ENCODE measurements at regions not wholly inside any gene's neighbourhood (a gene's known extent, or its start where the extent isn't known, plus 50 kb on each side); places are given as distances from the start of the nearest gene placed in this dataset.

DNA sequence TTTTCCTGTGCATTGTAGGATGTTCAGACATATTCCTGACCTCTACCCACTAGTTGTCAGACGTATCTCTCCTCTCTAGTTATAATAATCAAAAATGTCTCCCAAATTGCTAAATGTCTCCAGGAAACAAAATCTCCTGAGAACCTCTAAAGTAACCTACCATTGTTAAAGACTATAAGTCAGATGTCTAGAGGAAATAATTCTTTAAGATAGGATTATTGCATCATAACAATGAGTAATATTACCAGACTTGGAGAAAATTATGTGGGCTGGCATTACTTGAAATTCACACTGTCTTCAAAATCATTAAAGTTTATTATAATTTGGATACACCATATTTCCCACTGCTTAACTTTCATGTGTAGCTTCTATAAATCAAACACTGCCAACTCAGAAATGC, 643.0 kb upstream of the ADGRL2 start:
- no peak for DNase-seq

GRCh38 chr1:81156887-81157286, 643.8 kb upstream of the ADGRL2 start:
- no peak for DNase-seq

DNA sequence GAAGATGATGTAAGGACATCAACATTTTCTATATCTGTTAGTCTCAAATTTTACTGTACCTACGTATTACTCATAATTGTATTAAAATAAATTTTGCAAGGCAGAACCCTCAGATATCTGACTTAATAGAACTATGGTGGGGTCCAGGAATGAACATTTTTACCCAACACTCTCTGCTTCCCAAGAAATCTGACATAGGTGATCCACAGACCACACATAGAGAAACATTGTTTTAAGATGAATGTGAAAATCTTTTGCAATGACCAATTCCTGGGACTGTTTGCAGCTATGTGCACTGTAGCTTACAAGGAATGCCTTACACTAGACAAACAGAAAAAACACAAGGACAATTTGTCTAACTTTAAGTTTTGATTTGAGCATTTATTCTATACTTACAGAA, 645.6 kb upstream of the ADGRL2 start:
- no peak for DNase-seq

DNA sequence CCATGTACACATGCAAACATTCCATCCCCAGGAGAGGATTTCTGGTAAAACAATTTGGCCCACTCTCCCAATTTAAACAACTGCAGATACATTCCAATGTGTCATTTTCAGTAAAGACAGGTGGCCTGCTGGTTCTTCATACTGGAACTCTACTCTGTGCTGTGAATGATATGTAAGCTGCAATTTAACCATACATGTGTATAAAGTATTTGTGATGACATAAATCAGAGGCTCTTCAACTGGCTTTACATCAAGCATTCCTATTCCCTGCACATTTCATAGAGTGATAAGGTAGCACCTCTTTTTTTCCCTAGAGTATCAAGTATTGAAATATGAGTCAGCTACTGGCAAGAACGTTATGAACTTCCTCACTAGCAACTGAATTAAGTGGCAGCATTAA, 649.5 kb upstream of the ADGRL2 start:
- no peak for DNase-seq

- DNase-seq = no peak
Observed at GRCh38 chr1:81149649-81150325, 650.9 kb upstream of the ADGRL2 start.

DNA sequence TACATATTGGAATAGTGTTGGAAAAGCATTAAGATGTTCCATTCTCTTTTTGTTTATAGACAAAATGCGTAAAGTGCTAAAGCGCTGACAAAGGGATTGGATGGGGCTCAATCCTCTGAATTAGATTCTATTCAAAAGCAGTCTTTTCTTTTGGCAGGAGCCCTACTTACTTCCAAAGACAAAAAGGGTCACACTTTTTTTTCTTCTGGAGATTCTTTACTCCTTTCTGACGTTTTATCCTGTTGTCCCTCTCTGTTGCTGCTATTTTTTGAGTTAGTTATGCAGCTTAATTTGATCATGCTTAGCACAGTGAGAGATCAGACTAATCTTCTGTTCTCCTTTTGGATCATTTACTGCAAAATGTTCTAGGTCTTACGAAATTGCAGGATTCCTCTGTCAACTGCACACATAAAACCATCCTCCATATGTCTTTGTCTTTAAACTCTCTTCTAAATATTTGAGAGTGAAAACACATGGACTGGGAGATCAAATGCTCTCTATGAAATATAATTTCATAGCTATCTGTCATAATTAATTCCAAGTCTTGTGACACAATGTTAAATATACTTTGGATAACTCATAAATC, 656.4 kb upstream of the ADGRL2 start:
- DNase-seq = no peak

GRCh38 chr1:81142099-81142826, 658.5 kb upstream of the ADGRL2 start:
- DNase-seq = no peak

- no peak for DNase-seq
Observed at GRCh38 chr1:81135524-81135923, 665.2 kb upstream of the ADGRL2 start.

DNA sequence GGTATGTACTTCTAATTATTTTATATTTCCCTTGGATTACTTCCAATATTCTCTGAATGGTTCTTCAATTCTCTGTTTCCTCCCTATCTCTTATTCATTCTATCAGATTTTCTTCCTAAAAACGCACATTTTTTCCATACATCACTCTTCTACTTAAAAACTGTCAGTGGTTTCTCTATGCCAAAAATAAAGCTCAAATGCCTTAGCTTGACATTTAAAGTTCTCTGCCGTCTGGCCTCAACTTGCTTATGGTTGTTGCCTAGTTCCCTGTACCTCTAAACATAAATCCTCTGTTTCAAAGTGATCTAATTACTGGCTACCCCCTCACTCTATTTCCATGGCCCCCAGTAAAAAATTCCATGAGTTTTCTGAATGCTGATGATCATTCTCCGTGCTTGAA, 671.0 kb upstream of the ADGRL2 start:
- no peak for DNase-seq

- DNase-seq = no peak
Observed at GRCh38 chr1:81129366-81129765, 671.4 kb upstream of the ADGRL2 start.

DNA sequence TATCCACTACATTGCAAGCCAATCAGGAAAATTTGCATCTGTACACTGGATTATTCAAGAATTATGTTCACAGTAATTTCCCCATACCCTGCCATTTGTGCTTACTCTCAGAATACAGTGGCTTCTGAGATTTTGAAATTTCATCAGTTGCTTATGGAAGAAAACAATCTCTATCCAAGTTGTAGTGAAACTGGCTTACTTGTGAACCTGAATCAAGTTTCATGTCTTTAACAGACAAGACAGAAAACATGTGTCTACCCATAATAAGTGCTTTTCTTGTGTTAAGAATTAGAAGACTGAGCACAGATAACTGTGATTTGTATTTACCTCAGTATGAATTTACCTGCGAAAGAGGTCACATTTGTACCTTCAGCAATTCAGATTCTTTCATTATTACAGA, 672.7 kb upstream of the ADGRL2 start:
- DNase-seq = no peak

DNA sequence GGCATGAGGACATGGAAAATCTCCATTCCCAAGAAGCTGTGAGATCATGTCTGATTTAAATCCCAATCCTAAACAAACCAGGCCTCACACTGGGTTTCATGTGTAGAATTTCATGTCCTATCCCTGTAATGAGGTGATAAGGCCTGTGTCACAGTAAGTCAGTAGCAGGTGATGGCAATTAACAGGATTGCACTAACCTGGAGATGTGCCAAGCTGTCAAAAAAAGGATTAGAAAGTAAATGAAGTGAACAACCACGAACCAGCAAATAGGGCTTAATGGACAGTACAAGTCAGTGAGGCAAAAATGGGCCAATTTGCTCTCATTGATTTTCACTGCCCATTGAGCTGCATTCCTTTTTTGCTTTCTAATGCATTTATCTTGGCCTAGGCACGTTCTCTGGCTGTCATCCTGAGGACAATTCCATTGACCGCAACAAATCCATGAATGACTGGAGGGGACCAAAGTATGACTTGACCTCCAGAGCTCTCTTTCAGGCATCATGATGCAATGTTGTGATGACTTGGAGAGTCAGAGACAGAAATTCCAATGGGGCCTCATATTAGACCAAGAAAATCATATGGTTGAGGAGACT, 673.6 kb upstream of the ADGRL2 start:
- no peak for DNase-seq

- DNase-seq = peak; percentile 6 to 8
Observed at GRCh38 chr1:81125672-81126071, 675.1 kb upstream of the ADGRL2 start.

DNA sequence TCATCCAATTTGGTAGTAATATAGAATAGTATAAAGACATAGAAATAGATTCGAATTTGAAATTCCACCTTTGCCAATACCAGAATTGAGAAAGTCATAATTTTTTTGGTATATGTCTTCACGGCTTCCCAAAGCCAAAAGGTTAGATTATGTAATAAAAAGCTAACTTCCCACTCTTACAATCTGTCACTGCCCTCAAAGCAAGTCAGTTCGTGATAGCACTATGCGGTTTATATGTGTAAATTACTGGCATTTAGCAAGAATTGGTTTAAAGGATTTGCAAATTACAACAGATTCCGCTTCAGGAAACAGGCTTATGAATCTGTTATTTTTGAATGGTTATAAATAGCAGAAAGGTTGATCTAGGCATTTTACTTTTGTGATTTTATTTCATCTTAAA, 679.4 kb upstream of the ADGRL2 start:
- DNase-seq = no peak

DNA sequence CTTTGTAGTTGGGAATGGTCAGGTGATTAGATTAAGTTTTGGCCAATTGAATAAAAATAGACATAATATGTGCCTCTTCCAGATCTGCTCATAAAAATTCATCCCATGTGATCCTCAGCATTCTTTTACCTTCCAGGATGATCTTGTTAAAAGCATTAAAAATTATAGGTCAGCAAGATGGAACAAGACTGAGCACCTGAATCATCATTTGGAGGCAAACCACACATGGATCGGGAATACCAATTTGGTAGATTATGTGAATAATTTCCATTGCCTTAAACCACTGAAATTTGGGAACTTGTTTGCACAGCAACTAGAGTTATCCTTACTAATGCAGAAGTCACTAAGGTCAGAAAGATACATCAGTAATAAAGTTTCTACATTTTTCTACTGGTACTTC, 681.4 kb upstream of the ADGRL2 start:
- DNase-seq = no peak

DNA sequence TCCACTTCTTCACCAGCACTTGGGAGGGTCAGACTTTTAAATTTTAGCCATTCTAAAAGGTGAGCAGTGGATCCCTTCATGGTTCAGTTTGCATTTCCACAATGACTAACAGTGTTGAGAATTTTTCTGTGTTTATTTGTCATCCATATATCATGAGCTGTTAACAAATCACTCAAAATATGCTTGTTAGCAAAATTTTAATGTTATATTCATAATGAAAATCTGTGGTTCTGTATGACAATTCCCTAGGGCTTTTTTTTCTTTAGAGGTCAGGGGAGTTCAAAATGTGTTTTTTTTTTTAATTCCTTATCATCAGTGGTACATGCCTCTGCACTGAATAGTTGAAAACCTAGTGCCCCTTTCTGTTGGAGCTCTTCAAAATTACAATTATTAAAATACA, 682.2 kb upstream of the ADGRL2 start:
- no peak for DNase-seq

- no peak for DNase-seq
Observed at GRCh38 chr1:81115422-81115821, 685.3 kb upstream of the ADGRL2 start.

GRCh38 chr1:81114191-81114590, 686.5 kb upstream of the ADGRL2 start:
- no peak for DNase-seq

DNA sequence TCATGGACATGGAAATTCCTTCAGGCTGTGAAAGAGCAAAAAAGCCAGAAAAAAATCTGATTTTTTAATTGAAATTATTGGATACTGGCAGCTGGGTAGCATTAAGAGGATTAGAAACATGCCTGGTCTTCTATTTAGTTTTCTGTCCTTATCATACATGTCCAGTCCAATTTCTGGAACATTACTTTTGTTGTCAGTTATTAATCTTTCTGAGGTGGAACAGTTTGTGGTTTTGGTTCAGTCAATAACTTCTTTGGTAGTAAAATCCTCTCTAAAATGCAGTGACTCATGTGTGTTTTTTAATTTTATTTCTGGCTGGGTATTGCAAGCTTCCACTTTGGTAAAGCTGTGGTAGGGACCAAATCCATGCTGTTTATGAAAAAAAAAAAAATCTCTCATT, 687.0 kb upstream of the ADGRL2 start:
- no peak for DNase-seq

DNA sequence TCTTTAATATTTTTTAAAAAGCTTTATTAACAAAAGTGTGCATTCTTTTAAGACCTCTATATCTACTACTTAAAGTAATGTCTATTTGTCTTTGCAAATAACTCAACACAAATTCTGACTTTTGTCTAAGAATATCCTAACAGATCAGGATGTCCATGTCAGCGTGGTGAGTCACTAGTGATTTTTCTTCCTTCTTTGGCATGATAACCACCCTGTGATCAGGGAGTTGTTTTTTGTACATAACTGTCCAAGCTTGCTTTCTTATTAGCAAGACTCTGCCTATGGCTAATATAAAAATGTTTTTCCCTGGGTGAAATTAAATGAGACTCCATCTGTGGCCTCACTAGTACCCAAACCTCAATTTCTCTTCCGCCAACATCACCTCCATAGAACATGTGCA, 688.9 kb upstream of the ADGRL2 start:
- no peak for DNase-seq

- no peak for DNase-seq
Observed at GRCh38 chr1:81109038-81109437, 691.7 kb upstream of the ADGRL2 start.

DNA sequence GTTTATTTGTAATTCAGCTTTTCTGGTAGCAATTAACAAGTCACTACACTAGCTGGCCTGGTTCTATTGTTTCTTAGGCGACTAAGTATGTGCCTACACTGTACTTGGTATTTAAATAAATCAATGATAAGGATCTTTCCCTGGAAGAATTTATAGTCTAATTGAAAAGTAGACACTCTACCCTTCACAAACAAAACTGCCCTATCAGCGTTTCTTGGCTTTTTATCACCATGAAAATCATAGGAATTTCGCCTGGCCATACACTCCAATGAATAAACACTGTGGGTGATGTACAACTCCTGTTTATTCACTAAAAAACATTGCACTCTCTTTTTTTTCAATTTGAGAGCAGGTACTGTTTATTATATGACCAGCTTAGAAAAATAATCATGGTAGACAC, 702.9 kb upstream of the ADGRL2 start:
- DNase-seq = no peak

- peak; percentile 6 to 8 for DNase-seq
Observed at GRCh38 chr1:81073580-81073979, 727.2 kb upstream of the ADGRL2 start.

Data from right lung (tissue), 2 donors.